GM12878 (cell line): ENCODE measurements at regions not wholly inside any gene's neighbourhood (a gene's known extent, or its start where the extent isn't known, plus 50 kb on each side); places are given as distances from the start of the nearest gene placed in this dataset.

ENCODE experiments used
- ATF3 ChIP-seq: IDR thresholded peaks from 2 replicates; pipeline ENCODE4 v1.6.1; 2011; ENCODE audit warnings: low read depth, mild to moderate bottlenecking, low read length, moderate library complexity, borderline replicate concordance; ENCODE audit errors: extremely low read depth
- CHD4 ChIP-seq: fragments of 200-600 bp; sonication (generic); IDR thresholded peaks from 2 replicates; pipeline ENCODE4 v1.6.1; 2016; ENCODE audit warnings: mild to moderate bottlenecking
- DPF2 ChIP-seq: fragments of 450-650 bp; IDR thresholded peaks from 2 replicates; pipeline ENCODE4 v1.6.1; 2017; ENCODE audit warnings: mild to moderate bottlenecking
- FOXM1 ChIP-seq: IDR thresholded peaks from 2 replicates; pipeline ENCODE4 v1.6.1; 2012; ENCODE audit warnings: low read depth, mild to moderate bottlenecking, inconsistent platforms, low read length, moderate library complexity
- LARP7 ChIP-seq: fragments of 450-650 bp; IDR thresholded peaks from 2 replicates; pipeline ENCODE4 v1.6.1; 2017; ENCODE audit warnings: mild to moderate bottlenecking
- MEF2A ChIP-seq: IDR thresholded peaks from 2 replicates; pipeline ENCODE4 v1.6.1; 2011; ENCODE audit warnings: low read depth, mild to moderate bottlenecking, low read length, moderate library complexity; ENCODE audit not compliant: insufficient read depth
- MXI1 ChIP-seq: fragments of 150-350 bp; IDR thresholded peaks from 2 replicates; pipeline ENCODE4 v1.6.1; 2011; ENCODE audit warnings: low read depth, mild to moderate bottlenecking, inconsistent platforms, low read length, improper control_type of control experiment
- NFYA ChIP-seq: IDR thresholded peaks from 2 replicates; pipeline ENCODE4 v1.6.1; 2011; ENCODE audit warnings: low read depth, mild to moderate bottlenecking, low read length, improper control_type of control experiment, borderline replicate concordance
- NR2F1 ChIP-seq: fragments of 450-650 bp; conservative IDR thresholded peaks from 2 replicates; pipeline ENCODE4 v1.6.1; 2017; ENCODE audit warnings: mild to moderate bottlenecking
- NRF1 ChIP-seq: conservative IDR thresholded peaks from 2 replicates; pipeline ENCODE4 v1.6.1; 2011; ENCODE audit warnings: mild to moderate bottlenecking, low read depth, low read length, improper control_type of control experiment
- RB1 ChIP-seq: fragments of 450-650 bp; formaldehyde crosslinking; IDR thresholded peaks from 2 replicates; pipeline ENCODE4 v1.6.1; 2017; ENCODE audit warnings: mild to moderate bottlenecking, borderline replicate concordance
- RBBP5 ChIP-seq: fragments of 200-600 bp; sonication (generic); conservative IDR thresholded peaks from 2 replicates; pipeline ENCODE4 v1.6.1; 2016
- RELA ChIP-seq: fragments of 450-650 bp; IDR thresholded peaks from 2 replicates; pipeline ENCODE4 v1.8.0; 2014; ENCODE audit warnings: borderline replicate concordance; ENCODE audit not compliant: partially characterized antibody
- SIN3A ChIP-seq: IDR thresholded peaks from 2 replicates; pipeline ENCODE4 v1.6.1; 2012; ENCODE audit warnings: low read depth, low read length, improper control_type of control experiment

GRCh38 chr14:73786636-73787485 lies 64.8 kb upstream of the PTGR2 start (continued):
- TF ChIP-seq ATF3 (no peak), RELA (peak; percentile 70), CHD4 (no peak), NRF1 (no peak), NR2F1 (peak; percentile 60; the same call in 1 of the 2 replicates), DPF2 (peak; percentile 83), SIN3A (0 out of 2 replicates have a peak, but pooled peaks have one; percentile 25), RB1 (0 out of 2 replicates have a peak, but pooled peaks have one; percentile 28), LARP7 (peak; percentile 78), MXI1 (0 out of 2 replicates have a peak, but pooled peaks have one; percentile 3), RBBP5 (no peak), MEF2A (no peak), NFYA (no peak), FOXM1 (no peak)
